ENCODE measurements at regions not wholly inside any gene's neighbourhood (a gene's known extent, or its start where the extent isn't known, plus 50 kb on each side); places are given as distances from the start of the nearest gene placed in this dataset.

- DNase-seq: no peak
- TF ChIP-seq GATA1 (IDR thresholded peaks at IDR 0.05; ENCODE audit: low read depth, low read length) (no peak), POLR2A (IDR thresholded peaks at IDR 0.05; ENCODE audit: low read length) (no peak)
Observed at GRCh38 chr2:118231759-118232158, 143.5 kb downstream of the INSIG2 start.

GRCh38 chr2:118227698-118228508 lies 139.6 kb downstream of the INSIG2 start:
- TF ChIP-seq POLR2A (IDR thresholded peaks at IDR 0.05; ENCODE audit: low read length) (no peak), GATA1 (IDR thresholded peaks at IDR 0.05; ENCODE audit: low read depth, low read length) (no peak)
- DNase-seq: no peak

GRCh38 chr2:118225666-118226065 lies 137.4 kb downstream of the INSIG2 start:
- TF ChIP-seq GATA1 (IDR thresholded peaks at IDR 0.05; ENCODE audit: low read depth, low read length): no peak
- TF ChIP-seq POLR2A (IDR thresholded peaks at IDR 0.05; ENCODE audit: low read length): no peak
- DNase-seq: no peak

GRCh38 chr2:118224895-118225311 lies 136.6 kb downstream of the INSIG2 start:
- no peak for DNase-seq
- TF ChIP-seq GATA1 (IDR thresholded peaks at IDR 0.05; ENCODE audit: low read depth, low read length) (no peak), POLR2A (IDR thresholded peaks at IDR 0.05; ENCODE audit: low read length) (no peak)

- peak in 1 of 2 experiments; percentile 2 for DNase-seq
- TF ChIP-seq GATA1 (IDR thresholded peaks at IDR 0.05; ENCODE audit: low read depth, low read length) (no peak), POLR2A (IDR thresholded peaks at IDR 0.05; ENCODE audit: low read length) (no peak)
Observed at GRCh38 chr2:118223992-118224894, 136.0 kb downstream of the INSIG2 start.

GRCh38 chr2:118223511-118223991 lies 135.3 kb downstream of the INSIG2 start:
- no peak for TF ChIP-seq POLR2A (IDR thresholded peaks at IDR 0.05; ENCODE audit: low read length)
- TF ChIP-seq GATA1 (IDR thresholded peaks at IDR 0.05; ENCODE audit: low read depth, low read length): no peak
- no peak for DNase-seq

- TF ChIP-seq POLR2A (IDR thresholded peaks at IDR 0.05; ENCODE audit: low read length) (no peak), GATA1 (IDR thresholded peaks at IDR 0.05; ENCODE audit: low read depth, low read length) (no peak)
- DNase-seq: no peak
Observed at GRCh38 chr2:118222672-118223421, 134.6 kb downstream of the INSIG2 start.

GRCh38 chr2:118222273-118222594 lies 134.0 kb downstream of the INSIG2 start:
- TF ChIP-seq POLR2A (IDR thresholded peaks at IDR 0.05; ENCODE audit: low read length) (no peak), GATA1 (IDR thresholded peaks at IDR 0.05; ENCODE audit: low read depth, low read length) (no peak)
- no peak for DNase-seq

- peak; percentile 46 to 55 for DNase-seq
- no peak for TF ChIP-seq POLR2A (IDR thresholded peaks at IDR 0.05; ENCODE audit: low read length)
- TF ChIP-seq GATA1 (IDR thresholded peaks at IDR 0.05; ENCODE audit: low read depth, low read length): no peak
Observed at GRCh38 chr2:118221536-118222272, 133.4 kb downstream of the INSIG2 start.

GRCh38 chr2:118219611-118220010 lies 131.3 kb downstream of the INSIG2 start:
- TF ChIP-seq POLR2A (IDR thresholded peaks at IDR 0.05; ENCODE audit: low read length) (no peak), GATA1 (IDR thresholded peaks at IDR 0.05; ENCODE audit: low read depth, low read length) (no peak)
- DNase-seq: no peak

- TF ChIP-seq POLR2A (IDR thresholded peaks at IDR 0.05; ENCODE audit: low read length) (no peak), GATA1 (IDR thresholded peaks at IDR 0.05; ENCODE audit: low read depth, low read length) (no peak)
- DNase-seq: no peak
Observed at GRCh38 chr2:118216224-118216623, 128.0 kb downstream of the INSIG2 start.

- no peak for DNase-seq
- no peak for TF ChIP-seq POLR2A (IDR thresholded peaks at IDR 0.05; ENCODE audit: low read length)
- no peak for TF ChIP-seq GATA1 (IDR thresholded peaks at IDR 0.05; ENCODE audit: low read depth, low read length)
Observed at GRCh38 chr2:118209727-118210126, 121.5 kb downstream of the INSIG2 start.

- TF ChIP-seq GATA1 (IDR thresholded peaks at IDR 0.05; ENCODE audit: low read depth, low read length): no peak
- TF ChIP-seq POLR2A (IDR thresholded peaks at IDR 0.05; ENCODE audit: low read length): no peak
Observed at GRCh38 chr2:118207889-118208288, 119.6 kb downstream of the INSIG2 start.

More at GRCh38 chr2:118207889-118208288, 119.6 kb downstream of the INSIG2 start:
- no peak for DNase-seq
